HL-60 (cell line): ENCODE measurements at regions not wholly inside any gene's neighbourhood (a gene's known extent, or its start where the extent isn't known, plus 50 kb on each side); places are given as distances from the start of the nearest gene placed in this dataset.

Experiments
- CTCF ChIP-seq: IDR thresholded peaks from one replicate; pipeline ENCODE4 v1.5.1; 2011; ENCODE audit warnings: low read length, control low read depth, inconsistent platforms; ENCODE audit not compliant: insufficient read depth
- GABPA ChIP-seq: IDR thresholded peaks from 2 replicates; pipeline ENCODE4 v1.6.1; 2012; ENCODE audit warnings: low read depth

- TF ChIP-seq CTCF (no peak), GABPA (no peak)
Measured at GRCh38 chr6:71414486-71414885, 125.9 kb downstream of the OGFRL1 start.
